Thyroid gland (tissue), 4 donors: ENCODE measurements at regions not wholly inside any gene's neighbourhood (a gene's known extent, or its start where the extent isn't known, plus 50 kb on each side); places are given as distances from the start of the nearest gene placed in this dataset.

ENCODE experiments used
- POLR2A ChIP-seq, 2 donors: fragments of 450-650 bp; IDR thresholded peaks; one replicate each; pipeline ENCODE4 v1.6.1; 2017; ENCODE audit warnings: antibody characterized with exemption in 2 of 2, mild to moderate bottlenecking in 2 of 2, moderate library complexity in 1 of 2
- TF ChIP-seq, protein P1 (sequence below), 6 experiments: fragments of 200-600 bp in 3 of 6; fragments of 450-650 bp in 3 of 6; sonication (generic) in 3 of 6; IDR thresholded peaks; one replicate each; pipeline ENCODE4 v1.5.1; 2016 to 2019; ENCODE audit warnings: antibody characterized with exemption in 6 of 6, mild to moderate bottlenecking in 2 of 6, inconsistent platforms in 1 of 6, moderate library complexity in 1 of 6

- TF ChIP-seq, protein P1, sequence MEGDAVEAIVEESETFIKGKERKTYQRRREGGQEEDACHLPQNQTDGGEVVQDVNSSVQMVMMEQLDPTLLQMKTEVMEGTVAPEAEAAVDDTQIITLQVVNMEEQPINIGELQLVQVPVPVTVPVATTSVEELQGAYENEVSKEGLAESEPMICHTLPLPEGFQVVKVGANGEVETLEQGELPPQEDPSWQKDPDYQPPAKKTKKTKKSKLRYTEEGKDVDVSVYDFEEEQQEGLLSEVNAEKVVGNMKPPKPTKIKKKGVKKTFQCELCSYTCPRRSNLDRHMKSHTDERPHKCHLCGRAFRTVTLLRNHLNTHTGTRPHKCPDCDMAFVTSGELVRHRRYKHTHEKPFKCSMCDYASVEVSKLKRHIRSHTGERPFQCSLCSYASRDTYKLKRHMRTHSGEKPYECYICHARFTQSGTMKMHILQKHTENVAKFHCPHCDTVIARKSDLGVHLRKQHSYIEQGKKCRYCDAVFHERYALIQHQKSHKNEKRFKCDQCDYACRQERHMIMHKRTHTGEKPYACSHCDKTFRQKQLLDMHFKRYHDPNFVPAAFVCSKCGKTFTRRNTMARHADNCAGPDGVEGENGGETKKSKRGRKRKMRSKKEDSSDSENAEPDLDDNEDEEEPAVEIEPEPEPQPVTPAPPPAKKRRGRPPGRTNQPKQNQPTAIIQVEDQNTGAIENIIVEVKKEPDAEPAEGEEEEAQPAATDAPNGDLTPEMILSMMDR (IDR thresholded peaks at IDR 0.05), result no peak
- TF ChIP-seq POLR2A (IDR thresholded peaks at IDR 0.05), result no peak
These were observed 140.7 kb downstream of the NSG2 start for GRCh38 chr5:174186096-174186695.
